HL-60 (cell line): ENCODE measurements at regions not wholly inside any gene's neighbourhood (a gene's known extent, or its start where the extent isn't known, plus 50 kb on each side); places are given as distances from the start of the nearest gene placed in this dataset.

Experiments used
- GABPA ChIP-seq: IDR thresholded peaks from 2 replicates; pipeline ENCODE4 v1.6.1; 2012; ENCODE audit warnings: low read depth
- SPI1 ChIP-seq: IDR thresholded peaks from 2 replicates; pipeline ENCODE4 v1.6.1; 2012; ENCODE audit warnings: low read depth, mild to moderate bottlenecking, borderline replicate concordance

DNA sequence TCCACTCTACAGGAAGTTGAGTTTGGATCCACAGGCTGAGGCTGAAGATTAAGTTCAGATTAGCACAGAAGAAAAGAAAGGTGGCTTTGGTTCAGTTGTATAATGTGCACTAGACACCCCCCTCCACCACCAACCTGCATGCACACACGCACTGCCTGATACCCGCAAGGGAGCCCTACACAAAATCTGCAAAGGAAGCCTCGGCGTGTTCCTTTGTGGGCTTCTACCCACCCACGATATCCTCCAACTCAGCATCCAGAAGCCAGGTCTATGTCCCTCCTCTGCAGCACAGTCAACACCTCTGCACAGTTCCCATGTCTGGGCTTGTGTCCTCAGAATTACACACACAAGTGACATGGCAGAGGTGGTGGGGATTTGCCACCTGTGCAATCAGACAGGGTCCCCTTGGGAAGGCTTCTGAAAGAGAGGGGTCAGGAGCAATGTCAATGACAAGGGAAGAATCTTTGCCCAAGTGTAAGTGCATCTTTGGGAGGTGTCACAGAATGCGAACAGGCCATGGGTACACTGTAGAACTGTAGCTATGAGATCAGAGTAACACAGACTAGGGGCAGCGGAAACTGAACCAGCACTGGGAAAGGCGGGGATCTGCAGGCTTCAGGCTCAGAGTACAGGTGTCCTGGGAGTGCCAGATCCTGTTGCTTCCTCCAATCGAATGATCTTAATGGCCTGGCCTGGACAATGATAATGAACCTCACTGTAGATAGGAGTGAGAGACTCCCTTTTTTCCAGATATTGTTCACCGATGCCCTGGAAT lies 148.6 kb upstream of the ETV3 start:
- TF ChIP-seq SPI1 (no peak), GABPA (no peak)
